ENCODE measurements at regions not wholly inside any gene's neighbourhood (a gene's known extent, or its start where the extent isn't known, plus 50 kb on each side); places are given as distances from the start of the nearest gene placed in this dataset.

DNA sequence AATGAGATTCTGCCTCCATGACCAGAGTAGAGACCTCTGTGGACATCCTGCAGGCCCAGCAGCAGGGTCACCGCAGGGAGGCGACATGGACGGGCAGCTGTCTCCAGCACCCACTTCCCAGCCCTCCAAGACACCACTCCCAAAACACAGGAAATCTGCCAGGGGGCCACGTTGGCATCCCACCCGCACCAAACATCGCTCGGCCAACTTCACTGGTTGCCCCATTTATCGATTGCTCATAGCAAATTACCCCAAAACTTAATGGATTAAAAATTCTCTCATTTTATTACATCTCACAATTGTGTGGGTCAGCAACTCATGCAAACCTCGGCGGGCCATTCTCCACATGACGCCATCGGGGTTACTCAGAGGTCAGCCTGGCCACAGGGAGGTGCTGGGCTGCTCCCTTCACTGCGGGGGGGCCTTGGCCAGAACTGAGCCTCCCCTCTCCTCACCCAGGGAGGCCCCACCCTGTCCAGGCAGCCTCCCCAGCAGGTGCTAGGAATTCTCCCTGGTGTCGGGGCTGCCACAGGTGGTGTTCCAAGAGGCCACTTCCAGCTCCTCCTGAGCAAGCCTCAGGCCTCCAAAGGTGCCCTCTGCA is 420.7 kb upstream of the MYT1L start:
- DNase-seq = no peak

DNA sequence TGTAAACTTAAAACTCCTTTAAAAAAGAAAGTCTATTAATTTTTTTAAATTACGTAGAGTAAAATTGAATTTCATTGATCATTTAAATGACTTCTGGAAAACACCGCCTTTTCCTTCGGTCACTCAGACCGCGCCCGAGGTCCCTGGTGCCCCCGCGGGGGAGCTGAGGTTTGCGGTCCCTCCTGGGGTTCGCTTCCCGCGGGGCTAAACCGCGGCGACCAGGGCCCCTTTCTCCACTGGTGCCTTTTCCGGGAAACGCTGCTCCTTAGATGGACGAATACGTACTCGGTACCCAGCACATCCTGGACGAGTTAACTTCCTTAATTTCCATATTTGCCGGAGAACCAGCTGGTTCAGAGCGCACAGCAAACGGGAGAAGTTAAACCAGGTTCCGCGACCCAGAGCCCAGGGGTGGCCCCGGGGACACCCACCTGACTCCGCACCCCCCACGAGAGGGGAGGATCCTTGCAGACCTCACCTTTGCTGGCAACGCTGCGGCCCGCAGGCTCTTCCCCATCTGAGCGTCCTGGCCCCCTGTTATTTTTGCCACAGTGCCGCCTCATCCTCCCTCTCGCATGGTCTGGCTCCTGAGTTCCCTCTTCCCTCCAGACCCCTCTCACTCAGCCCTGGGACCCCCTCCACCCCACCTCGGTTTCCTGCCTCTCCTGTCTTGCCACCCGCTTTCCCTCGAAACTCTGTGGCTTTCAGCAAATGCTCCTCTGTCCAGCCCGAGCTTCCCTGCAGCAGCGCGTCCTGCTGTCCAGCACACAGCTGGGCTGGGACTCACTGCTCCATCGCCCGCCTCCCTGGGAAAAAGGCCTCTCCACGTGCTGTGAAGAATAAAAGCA is 420.0 kb upstream of the MYT1L start:
- DNase-seq = no peak

DNA sequence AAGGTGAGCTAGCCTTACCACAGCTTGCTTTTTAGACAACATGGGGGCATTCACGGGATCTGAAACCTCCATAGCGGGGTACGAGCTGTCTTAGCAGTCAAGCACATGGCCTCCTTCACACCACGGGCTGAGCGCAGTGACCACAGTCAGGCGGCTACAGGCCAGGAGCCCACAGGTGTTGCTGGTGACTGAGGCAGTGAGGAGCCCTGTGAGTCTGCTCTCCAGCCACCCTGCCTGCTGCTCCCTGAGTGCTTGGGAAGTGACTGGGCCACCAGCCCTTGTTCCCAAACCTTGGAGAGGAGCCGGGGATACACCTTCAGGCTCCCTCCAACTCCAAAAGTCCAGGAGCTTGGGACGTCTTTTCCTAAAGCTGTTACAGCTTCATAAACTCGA is 418.1 kb upstream of the MYT1L start:
- no peak for DNase-seq

DNA sequence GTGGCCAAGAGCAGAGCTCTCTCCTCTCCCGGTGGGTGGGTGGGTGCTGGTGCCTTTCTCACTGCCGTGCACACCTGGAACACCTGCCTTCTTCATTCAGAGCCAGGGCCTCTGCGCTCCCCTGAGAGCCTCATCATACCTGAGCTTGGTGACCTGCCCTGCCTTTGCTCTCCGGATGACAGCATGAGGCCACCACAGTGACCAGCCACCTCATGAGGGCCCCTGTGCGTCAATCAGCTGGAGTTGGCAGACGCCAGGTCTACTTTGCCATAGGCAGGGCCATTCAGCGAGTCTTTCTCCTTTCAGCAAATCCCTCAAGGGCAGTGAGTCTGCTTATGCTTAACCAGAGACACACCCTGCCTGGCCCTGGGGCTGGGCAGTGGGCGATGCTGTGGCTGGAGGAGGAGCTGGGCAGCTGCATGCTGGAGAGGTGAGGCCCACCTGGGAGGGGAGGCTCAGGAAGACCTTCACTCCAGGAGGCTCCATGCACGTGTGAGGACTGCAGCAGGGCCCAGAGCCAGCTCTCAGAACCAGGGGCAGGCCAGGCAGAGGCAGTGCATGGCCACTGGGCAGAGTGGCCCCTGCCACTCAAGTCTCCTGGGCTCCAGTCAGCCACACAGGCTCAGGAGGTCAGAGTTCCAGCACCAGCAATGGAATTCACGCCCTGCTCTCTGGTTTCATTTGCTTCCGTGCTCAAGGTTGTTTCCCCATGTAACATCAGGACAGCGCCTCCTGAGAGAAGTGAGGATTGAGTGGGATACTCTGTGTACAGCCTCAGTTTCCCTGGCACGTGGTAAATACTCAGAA is 417.5 kb upstream of the MYT1L start:
- no peak for DNase-seq

DNA sequence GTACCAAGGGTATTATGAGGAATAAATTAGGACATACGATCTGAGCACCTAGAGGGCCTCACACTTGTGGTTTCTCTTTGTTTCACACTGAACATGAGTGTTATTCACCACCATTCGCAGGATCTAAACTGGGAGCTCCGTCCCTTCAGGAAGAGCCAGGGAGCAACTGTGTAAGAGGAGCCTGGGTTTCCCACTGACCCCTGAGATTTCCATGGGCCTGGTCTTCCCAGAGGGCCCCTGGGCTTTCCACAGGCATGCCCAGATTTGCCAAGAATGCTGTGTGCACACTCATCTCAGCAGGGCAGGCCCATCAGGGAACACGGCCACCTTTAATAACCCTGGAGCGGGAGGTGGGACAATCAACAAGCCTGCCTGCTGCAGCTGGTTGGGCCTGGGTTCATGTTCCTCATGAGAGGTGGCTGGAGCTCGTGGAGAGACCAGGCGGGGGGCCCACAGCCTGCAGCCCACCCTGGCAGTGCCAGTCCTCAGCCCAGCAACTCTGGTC is 416.8 kb upstream of the MYT1L start:
- DNase-seq = no peak

DNA sequence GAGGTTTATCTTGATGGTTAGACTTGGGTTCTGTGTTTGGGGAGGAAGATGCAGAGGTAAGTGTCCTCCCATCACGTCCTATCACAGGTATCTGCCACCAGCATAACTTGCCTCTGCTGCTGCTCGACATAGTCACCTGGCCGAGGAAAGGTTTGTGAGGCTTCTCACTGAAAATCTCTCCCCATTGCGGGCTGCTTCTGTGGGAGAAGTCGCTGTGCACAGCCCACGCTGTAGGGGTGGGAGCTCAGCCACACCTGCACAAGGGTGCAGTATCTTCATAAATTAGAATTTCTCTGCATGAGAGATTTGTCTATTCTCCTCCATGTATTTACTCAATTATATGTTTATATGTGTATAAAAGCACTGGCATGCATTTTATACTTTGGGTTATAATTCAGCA is 415.7 kb upstream of the MYT1L start:
- DNase-seq = no peak

DNA sequence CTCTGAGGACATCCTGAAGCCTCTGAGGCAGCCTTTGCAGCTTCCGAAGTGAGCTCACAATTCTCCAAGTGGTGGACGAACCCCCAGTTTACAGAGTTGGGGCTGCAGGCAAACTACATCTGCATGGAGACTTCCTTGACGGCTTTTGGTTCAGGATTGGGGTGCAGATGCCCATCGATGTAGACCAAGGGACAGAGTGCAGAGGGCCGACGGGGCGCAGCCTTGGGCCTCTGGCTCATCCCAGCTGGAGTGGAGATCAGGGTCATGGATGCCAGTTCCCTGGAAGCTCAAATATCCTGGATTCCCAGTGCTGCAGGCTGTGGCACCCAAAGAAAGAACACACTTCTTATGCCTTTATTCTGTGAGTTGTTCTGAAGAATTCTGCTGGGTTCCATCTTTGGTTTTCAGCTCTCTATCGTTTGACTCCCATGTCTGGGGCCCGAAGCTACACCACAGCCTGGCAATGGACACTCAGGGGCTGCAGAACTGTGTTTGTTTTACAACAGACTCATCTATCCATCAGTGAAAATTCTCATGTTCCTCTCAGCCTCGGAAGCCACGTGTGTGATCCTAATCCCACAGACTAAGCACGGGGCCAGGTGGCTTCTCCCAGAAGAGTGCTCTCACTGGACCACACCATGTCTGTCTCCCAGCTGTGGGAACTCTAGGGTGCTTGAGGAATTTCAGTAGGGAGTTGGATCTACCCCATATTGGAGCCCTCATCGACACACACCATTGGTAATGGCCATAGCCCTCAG is 414.1 kb upstream of the MYT1L start:
- no peak for DNase-seq

DNA sequence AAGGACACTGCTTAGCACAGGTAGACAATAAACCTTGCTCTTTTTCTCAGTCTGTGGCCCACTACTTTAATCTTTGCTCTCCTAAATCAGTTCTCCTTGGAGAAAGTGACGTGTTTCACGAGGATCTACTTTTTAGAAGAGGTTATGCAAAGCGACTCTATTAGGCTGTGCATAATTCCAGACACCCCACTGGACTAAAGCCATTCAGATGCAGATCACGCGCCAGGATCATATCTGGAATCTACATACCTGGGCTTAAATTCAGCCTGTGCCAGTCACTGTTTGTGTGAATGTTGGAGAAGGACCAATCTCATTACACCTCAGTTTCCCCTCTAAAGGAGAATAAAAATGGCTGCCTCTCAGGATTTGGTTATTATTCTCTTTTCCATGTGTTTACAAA is 413.0 kb upstream of the MYT1L start:
- DNase-seq = no peak

DNA sequence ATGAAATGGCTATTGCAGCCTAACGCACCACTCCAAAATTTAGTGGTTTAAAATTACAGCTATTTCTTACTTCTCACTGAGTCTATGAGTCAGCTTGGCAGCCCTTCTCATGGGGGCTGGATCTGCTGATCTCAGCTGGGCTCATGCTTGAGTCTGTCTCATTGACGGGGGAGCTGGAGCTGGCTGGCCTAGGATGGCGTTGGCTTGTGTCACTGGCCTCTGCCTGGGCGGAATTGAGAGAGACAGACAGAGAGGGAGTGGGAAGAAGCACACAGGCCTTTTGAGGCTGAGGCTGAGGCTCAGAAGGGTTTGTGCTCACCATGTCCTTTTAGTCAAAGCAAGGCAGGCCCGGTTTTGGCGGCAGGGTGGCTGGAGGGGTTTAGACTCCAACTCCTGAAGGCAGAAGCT is 412.1 kb upstream of the MYT1L start:
- DNase-seq = no peak

DNA sequence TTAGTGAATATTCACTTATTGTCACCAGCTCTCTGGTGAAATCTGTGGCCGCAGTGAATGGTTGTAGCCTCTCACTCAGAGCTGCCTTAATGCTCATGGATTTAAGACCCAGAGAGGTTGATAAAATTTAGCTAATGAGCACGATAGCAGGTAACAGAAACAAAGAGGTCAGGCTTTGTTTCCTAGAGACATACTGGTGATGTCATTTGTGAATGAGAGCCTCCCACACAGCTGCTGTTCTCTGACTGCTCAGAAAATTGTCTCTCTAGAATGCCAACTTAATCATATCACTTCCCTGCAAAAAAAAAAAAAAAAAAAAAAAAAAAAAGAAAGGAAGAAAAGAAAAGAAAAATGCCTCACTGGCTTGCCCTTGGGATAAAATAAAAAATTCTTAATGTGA is 411.7 kb upstream of the MYT1L start:
- DNase-seq = no peak

DNA sequence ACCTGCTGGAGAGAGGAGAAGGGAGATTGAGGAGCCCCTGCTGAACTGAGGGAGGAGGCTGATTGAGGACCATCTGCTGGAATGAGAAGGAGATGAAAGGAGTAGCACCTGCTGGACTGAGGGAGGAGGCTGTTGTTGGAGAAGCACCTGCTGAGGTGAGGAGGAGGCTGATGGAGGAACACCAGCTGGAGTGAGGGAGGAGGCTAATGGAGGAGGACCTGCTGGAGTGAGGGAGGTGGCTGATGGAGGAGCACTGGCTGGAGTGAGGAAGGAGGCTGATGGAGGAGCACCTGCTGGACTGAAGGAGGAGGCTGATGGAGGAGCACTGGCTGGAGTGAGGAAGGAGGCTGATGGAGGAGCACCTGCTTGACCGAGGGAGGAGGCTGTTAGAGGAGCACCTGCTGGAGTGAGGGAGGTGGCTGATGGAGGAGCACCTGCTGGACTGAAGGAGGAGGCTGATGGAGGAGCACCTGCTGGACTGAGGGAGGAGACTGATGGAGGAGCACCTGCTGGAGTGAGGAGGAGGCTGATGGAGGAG is 409.2 kb upstream of the MYT1L start:
- no peak for DNase-seq

DNA sequence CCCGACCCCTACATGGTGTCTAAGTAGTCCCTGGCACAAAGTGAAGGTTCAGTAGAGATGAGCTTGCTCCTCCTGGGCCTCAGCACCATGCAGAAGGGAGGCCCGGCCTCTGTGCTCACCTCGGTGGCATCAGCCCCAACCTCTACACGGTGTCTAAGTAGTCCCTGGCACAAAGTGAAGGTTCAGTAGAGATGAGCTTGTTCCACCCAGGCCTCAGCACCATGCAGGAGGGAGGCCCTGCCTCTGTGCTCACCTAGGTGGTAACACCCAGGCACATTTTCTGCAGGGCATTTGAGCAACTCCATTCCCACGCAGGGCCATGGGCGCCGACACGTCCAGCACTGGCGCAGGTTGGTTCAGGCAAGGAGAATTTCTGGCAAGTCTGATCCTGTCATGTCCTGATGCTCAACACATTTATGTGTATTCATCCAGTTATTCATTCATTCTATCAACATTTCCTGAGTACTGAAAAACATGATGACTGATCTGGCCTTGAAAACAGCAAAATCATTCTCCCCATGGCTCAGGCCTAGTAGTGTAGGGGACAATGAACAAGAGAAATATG is 408.2 kb upstream of the MYT1L start:
- no peak for DNase-seq

DNA sequence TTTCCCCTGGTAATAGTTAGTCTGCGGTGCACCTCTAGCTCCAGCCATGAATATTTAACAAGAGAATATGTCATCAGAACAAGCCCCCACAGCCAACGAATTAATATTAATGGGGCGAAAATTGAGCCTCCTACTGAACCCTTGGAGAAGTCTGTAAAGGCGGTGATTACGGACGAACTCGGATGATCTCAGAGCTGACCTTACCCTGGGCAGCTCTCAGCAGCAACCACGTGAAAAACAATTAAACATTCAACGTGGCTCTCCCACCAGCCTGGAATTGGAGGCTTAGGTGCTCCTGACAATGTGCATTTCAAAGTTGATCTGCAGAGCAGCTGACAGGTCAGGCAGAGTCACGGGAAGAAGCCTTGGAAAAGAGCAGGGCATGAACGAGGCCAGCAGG is 407.6 kb upstream of the MYT1L start:
- DNase-seq = no peak

DNA sequence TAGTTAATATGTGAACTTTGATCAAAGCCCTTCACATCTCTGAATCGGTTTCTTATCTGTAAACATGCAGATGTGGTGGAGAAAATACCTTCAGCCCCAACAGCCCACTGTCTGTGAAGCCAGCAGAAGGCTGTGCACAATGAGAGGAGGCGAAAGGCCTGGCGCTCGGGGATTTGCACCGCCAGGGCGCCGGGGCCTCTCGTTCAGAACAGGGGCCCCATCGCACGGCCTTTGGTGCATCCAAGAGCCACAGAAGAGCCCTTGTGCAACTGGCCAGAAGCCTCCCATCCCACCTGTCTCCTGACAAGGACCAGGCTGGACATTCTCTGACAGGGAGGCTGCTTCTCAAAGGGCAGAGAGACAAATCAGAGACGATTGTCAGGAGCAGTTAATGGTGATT is 407.2 kb upstream of the MYT1L start:
- DNase-seq = no peak

DNA sequence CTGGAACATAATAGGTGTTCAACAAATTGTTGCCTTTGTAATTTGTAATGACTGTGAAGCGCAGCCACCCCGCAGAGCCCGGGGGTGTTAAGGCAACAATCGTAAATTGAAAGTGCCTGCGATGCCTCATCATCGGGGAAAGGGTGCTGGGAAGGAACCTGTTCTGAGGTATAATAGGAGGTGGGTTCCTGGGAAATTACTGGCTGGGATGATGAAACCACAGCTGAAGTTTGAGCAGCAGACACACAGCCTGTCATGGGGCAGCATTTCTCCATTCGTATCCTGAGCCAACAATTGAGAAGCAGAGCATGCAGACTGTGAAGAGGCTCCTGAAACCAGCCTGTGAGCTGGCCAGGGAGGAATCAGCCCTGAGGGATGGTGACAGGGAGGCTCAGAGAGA is 404.0 kb upstream of the MYT1L start:
- no peak for DNase-seq

DNA sequence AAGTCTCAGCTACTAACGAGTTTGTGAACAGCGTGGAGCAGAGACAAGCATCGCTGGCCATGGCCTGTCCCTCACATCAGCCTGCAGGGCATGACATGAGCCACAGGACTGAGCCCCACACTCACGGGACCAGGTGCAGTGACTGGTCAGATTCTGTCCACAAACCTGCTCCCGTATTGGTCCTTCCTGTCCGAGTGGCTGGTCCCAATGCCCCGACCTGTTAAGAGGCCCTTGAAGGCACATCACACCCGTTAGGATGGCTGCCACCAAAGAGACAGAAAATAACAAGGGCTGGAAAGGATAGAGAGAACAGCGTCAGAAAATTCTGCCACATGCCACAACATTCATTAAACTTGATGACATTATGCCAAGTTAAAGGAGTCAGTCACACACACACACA is 403.2 kb upstream of the MYT1L start:
- no peak for DNase-seq

DNA sequence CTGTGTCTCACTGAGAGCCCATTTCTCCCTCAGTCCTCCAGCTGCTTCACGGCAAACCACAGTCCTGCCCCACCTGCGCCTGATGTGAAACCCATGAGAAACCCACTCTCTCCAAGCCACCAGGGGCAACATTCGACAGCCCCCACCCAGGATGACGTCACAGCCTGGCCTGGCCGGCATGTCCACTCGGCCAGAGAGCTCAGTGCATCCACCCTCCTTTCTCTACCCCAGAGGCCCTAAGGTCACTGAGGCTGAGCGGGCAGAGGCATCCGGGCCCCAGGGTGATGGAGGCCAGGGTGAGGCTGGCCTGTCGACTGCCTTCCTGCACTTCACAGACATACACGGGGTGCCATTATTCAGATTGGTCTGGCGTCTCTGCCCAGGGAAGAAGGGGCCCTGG is 402.7 kb upstream of the MYT1L start:
- no peak for DNase-seq

DNA sequence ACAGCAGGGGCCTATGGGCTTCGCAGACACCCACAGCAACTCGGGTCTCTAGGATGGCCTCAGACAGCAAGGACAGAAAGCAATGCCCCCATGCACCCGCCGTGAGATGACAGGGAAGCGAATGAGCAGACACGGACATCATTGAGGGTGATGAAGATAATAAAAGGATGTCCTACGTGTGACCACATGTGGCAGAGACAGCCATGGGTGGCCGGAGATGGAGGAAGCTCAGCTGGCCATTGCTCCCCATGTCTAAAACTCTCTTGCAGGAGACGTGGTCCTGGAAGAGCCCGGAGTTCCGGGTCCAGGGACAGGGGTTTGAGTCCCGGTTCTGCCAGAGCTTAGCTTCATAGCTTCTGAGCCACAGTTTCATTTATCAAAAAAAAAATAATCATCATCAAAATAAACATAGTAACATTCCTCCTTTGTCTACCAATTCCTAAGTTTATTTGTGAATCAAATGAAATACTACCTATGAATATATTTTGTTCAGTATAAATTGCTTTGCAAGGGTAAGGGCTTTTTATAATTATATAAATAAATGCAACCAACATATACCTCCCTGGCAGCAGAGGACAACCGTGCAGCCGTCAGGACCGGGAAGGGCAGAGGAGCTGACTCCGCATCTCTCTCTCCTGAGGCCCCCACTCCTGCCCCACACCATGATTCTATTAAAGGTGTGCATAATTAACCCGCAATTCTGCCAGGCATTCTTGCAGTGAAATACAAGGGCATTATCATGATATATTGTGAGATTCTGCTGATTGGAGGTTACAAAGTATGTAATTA is 401.4 kb upstream of the MYT1L start:
- no peak for DNase-seq

DNA sequence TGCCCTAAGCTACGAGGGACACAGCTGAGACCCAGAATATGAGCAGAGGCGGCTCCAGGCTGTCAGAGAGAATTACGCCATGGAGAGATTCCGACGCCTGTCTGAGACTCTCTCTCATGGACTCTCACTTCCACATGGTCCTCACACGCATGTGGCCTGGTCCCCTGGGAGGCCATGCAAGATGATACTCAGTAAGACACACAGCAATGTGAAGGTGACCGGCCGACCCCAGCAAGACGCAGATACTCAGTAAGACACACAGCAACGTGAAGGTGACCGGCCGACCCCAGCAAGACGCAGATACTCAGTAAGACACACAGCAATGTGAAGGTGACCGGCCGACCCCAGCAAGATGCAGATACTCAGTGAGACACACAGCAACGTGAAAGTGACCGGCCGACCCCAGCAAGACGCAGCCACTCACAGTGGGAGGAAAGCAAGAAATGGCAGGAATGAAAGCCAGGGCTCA is 400.8 kb upstream of the MYT1L start:
- DNase-seq = no peak

DNA sequence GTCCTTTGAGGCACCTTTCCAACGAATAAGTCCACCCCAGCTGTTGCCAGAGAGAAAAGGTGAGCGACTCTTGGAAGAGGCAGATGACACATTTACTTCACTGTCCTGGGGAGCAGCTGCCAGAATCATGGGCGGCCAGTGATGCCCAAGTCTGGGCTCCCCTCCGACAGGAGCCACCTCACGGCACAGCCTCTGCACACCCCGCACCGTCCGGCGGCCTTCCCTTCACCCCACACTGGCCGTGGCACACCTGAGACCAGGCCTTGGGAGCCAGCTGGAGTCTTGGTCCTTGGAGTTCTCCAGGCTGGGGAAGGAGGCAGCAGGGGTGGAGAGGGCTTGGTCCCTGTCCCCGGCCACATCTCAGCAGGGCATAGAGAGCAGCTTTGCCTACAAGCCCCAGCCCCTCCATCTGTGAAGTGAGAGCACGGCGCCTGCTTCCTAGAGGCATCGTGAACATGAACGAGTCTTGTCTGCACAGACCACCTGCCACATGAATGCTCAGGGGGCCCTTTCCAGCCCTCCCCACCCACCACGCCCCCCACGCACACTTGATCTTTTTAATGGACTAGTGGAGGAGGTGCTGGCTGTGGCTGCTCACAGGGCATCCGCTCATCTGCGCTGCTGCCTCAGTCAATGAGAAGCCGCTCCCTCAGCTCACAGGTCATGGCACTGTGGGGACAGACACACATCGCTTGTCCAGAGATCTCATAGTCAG is 400.2 kb upstream of the MYT1L start:
- no peak for DNase-seq

All from hematopoietic multipotent progenitor cell treated with erythropoietin and hydrocortisone succinate and interleukin-3 and kit ligand, for 6 days (in vitro differentiated cells).